ENCODE measurements at regions not wholly inside any gene's neighbourhood (a gene's known extent, or its start where the extent isn't known, plus 50 kb on each side); places are given as distances from the start of the nearest gene placed in this dataset.

GRCh38 chr16:86062271-86062965 lies 163.5 kb downstream of the IRF8 start:
- DNase-seq = no peak

GRCh38 chr16:86063760-86064405 lies 164.9 kb downstream of the IRF8 start:
- DNase-seq = no peak

GRCh38 chr16:86064431-86065250 lies 165.7 kb downstream of the IRF8 start:
- no peak for DNase-seq

GRCh38 chr16:86065711-86066110 lies 166.7 kb downstream of the IRF8 start:
- DNase-seq = no peak

- no peak for DNase-seq
Observed at GRCh38 chr16:86066811-86067210, 167.8 kb downstream of the IRF8 start.

GRCh38 chr16:86067516-86067915 lies 168.6 kb downstream of the IRF8 start:
- DNase-seq = no peak

GRCh38 chr16:86067936-86068335 lies 169.0 kb downstream of the IRF8 start:
- no peak for DNase-seq

GRCh38 chr16:86068722-86069121 lies 169.8 kb downstream of the IRF8 start:
- no peak for DNase-seq

GRCh38 chr16:86069736-86070298 lies 170.9 kb downstream of the IRF8 start:
- no peak for DNase-seq

- DNase-seq = no peak
Observed at GRCh38 chr16:86070484-86070883, 171.5 kb downstream of the IRF8 start.

GRCh38 chr16:86070971-86071370 lies 172.0 kb downstream of the IRF8 start:
- no peak for DNase-seq

GRCh38 chr16:86071611-86072240 lies 172.8 kb downstream of the IRF8 start:
- DNase-seq = no peak

GRCh38 chr16:86072328-86073102 lies 173.6 kb downstream of the IRF8 start:
- DNase-seq = peak; percentile 39 to 59

- no peak for DNase-seq
Observed at GRCh38 chr16:86073103-86073625, 174.2 kb downstream of the IRF8 start.

- DNase-seq = no peak
Observed at GRCh38 chr16:86073763-86074493, 175.0 kb downstream of the IRF8 start.

- no peak for DNase-seq
Observed at GRCh38 chr16:86074651-86075487, 175.9 kb downstream of the IRF8 start.

- DNase-seq = no peak
Observed at GRCh38 chr16:86075488-86075785, 176.5 kb downstream of the IRF8 start.

GRCh38 chr16:86075839-86076440 lies 177.0 kb downstream of the IRF8 start:
- DNase-seq = no peak

- no peak for DNase-seq
Observed at GRCh38 chr16:86076606-86077005, 177.6 kb downstream of the IRF8 start.
